ENCODE measurements at regions not wholly inside any gene's neighbourhood (a gene's known extent, or its start where the extent isn't known, plus 50 kb on each side); places are given as distances from the start of the nearest gene placed in this dataset.
"Not testable (repeated sequence)": the region's sequence is repeated elsewhere in the genome, so short reads cannot be mapped to it uniquely, and the experiment has no call there.

DNA sequence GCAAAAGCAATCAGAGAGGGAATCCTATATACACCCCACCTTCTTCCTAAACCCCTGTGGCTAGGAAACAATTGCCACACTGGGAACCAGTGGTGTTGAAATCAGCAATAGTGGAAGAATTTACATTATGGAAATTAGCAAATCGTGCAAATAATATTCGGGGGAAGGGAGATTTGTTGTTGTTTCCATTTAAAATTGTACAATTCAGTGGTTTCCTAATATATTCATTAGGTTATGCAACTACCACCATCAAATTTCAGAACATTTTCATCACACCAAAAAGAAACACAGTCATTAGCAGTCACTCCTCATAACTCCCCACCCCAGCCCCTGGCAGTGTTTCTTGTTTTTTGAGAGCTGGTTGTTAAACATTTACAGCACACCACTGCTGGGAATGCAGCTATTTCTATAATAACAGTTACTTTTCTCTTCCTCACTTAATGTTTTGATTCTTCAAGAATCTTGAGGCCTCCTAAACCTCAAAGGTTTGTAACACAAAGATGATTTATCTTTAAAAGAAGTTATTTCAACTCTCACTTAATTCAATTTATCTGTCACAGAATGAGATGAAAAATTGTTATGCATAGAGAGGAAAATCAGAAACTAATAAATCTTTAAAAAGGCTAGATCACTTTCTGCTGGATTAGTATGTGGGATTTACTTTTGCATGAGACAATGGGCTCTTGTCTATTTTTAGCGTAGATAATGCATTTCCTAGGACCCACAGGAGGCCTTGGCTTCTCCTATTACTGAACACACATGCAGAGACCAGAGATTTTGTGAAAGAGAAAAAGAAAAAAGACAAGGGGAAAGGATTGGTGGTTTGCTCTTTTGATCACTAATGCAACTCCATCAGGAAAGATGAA lies 91.8 kb upstream of the DAPK1 start:
- peak overlapping the region; percentile 42 for H3K27ac ChIP-seq
- TF ChIP-seq, protein P1, sequence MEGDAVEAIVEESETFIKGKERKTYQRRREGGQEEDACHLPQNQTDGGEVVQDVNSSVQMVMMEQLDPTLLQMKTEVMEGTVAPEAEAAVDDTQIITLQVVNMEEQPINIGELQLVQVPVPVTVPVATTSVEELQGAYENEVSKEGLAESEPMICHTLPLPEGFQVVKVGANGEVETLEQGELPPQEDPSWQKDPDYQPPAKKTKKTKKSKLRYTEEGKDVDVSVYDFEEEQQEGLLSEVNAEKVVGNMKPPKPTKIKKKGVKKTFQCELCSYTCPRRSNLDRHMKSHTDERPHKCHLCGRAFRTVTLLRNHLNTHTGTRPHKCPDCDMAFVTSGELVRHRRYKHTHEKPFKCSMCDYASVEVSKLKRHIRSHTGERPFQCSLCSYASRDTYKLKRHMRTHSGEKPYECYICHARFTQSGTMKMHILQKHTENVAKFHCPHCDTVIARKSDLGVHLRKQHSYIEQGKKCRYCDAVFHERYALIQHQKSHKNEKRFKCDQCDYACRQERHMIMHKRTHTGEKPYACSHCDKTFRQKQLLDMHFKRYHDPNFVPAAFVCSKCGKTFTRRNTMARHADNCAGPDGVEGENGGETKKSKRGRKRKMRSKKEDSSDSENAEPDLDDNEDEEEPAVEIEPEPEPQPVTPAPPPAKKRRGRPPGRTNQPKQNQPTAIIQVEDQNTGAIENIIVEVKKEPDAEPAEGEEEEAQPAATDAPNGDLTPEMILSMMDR (conservative IDR thresholded peaks at IDR 0.05): no peak

DNA sequence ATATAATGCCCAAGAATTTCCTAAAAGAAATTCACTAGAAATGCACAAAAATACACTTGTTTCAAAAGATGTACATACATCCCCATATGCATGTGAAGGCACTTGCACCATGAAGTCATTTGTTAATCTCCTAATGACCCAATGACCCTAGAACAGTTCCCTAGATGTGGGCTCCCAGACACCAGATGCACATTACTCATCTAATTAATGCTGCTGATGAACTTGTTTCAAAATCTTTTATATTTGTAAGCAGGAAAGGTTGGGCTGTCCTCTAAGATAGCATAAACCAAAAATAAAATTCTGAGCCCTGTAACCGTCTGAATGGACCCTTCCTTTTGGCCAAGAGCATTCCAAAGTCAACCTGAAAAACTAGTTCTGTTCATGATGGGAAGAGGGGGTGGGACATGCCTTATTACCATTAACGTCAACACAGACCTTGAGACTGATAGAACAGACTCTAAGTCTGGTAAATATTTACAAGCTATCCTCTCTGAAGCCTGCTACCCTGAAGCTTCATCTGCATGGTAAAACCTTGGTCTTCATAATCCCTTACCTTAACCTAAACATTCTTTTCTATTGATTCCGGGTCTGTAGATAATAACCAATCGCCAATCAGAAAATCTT lies 91.0 kb upstream of the DAPK1 start:
- peak overlapping the region; percentile 42 for H3K27ac ChIP-seq
- TF ChIP-seq, protein P1 (conservative IDR thresholded peaks at IDR 0.05): no peak

DNA sequence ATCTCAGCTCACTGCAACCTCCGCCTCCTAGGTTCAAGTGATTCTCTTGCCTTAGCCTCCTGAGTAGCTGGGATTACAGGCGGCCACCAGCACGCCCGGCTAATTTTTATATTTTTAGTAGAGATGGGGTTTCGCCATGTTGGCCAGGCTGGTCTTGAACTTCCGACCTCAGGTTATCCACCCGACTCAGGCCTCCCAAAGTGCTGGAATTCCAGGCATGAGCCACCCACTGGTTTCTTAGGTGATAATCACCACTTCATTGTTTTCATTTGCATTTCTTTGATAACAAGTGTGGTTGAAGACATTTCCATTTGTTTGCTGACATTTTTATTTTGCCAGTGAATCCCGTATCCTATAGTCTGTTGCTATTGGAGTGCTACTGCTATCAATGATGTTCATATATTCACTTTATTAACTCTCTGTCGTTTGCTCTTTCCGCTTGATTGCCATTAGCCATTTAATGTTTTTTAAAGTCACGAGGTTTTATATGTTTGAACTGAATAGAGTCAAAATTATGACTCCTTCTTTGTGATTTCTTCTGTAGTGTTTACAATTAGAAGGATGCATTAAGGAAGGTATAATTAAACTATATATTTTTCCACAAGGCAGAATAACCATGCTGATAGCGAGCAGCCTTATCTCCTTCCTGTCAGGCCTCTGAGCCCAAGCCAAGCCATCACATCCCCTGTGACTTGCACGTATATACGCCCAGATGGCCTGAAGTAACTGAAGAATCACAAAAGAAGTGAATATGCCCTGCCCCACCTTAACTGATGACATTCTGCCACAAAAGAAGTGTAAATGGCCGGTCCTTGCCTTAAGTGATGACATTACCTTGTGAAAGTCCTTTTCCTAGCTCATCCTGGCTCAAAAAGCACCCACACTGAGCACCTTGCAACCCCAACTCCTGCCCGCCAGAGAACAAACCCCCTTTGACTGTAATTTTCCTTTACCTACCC lies 87.3 kb upstream of the DAPK1 start:
- H3K27ac ChIP-seq: not testable (repeated sequence)

DNA sequence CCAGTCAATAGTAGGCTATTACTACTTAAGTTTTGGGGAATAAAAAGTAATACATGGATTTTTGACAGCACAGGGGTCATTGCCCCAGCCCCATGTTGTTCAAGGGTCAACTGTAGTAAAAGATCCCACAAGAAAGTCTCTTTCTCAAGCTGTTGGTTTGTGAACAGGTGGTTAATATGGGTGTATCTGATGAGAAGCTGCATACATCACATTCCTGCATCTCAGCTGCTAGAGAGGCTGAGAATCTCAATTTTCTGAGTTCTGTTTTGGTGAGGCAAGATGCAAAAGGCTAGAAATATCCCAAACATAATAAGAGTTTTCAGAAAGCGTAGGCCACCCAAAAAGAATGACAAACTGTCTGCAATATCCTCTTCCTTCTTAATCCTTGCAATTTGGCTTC lies 76.8 kb upstream of the DAPK1 start:
- TF ChIP-seq, protein P1 (conservative IDR thresholded peaks at IDR 0.05): no peak
- no peak overlapping the region for H3K27ac ChIP-seq

DNA sequence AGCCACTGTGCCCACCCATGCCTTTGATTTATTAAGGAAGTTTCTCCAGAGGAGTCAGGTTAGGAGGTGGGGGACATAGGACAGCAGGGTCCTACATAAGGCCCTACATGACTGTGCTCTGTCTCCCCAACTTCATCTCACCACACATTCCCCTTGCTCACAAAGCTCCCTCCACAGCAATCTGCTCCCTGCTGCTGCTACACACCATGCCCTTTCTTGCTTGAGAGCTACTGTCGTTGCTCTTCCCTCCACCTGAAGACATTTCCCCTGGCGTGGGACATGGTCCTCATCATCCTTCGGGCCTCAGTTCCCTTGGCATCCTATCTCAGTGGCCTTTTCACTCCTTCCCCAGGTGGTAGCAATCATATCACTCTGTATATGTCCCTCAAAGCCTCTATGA lies 75.9 kb upstream of the DAPK1 start:
- no peak overlapping the region for H3K27ac ChIP-seq
- TF ChIP-seq, protein P1 (conservative IDR thresholded peaks at IDR 0.05): no peak

DNA sequence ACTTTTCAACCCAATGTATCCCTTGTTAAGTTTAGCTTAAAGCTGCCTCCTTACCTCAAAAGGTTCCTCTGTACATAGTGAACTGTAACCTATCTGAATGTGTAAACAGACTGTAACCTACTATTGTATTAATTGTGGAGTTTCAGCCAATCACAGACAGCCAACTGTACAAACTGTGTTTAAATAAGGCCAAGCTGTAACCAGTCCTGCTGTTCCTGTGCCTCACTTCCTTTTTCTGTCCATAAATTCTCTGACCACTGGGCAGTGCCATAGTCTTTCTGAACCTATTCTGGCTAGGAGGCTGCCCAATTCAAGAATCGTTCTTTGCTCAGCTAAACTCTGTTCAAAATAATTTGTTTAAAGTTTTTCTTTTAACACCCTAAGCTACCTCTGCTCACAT lies 74.7 kb upstream of the DAPK1 start:
- TF ChIP-seq, protein P1 (conservative IDR thresholded peaks at IDR 0.05): no peak
- no peak overlapping the region for H3K27ac ChIP-seq

DNA sequence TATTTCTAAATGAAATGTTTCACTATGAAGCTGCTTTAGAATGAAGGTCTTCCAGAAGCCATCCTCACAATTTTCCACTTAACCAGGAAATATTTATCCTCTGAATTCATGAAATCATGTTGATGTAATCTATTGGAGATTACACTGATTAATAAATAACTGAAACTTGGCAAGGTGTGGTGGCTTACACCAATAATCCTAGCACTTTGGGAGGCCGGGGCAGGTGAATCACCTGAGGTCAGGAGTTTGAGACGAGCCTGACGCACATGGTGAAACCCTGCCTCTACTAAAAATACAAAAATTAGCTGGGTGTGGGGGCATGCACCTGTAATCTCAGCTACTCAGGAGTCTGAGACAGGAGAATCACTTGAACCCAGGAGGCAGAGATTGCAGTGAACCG lies 73.8 kb upstream of the DAPK1 start:
- not testable (repeated sequence) for H3K27ac ChIP-seq

DNA sequence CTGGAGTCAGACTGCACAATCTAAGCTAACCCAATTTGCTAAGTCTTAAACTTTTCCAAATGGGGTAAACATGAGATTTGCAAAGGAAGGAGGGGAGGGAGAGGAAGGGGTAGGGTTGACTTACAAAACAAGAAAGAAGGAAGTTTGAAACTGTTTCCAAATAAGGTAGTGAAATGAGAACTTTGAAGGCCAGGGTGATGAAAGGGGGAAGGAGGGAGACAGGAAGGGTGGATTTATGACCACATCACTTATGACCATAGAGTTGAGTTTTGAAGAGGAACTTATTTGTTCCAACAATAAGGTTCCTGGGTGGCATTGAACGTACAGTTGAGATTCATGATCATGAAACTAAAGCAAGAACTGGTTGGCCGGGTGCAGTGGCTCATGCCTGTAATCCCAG lies 72.5 kb upstream of the DAPK1 start:
- TF ChIP-seq, protein P1 (conservative IDR thresholded peaks at IDR 0.05): no peak

More for the DNA sequence above, 72.5 kb upstream of the DAPK1 start:
- H3K27ac ChIP-seq: no peak overlapping the region

Measured in VCaP (cell line).